H9 (cell line): ENCODE measurements at regions not wholly inside any gene's neighbourhood (a gene's known extent, or its start where the extent isn't known, plus 50 kb on each side); places are given as distances from the start of the nearest gene placed in this dataset.

ENCODE experiments used
- DNase-seq: peaks from one replicate; pipeline ENCODE4 v3.0.0-alpha.2; 2017
- H2AFZ ChIP-seq: one replicate; pipeline ENCODE4 v1.6.1; 2013; ENCODE audit warnings: mild to moderate bottlenecking, low read length, control low read depth, moderate library complexity
- H2AK5ac ChIP-seq: 2 replicates; pipeline ENCODE4 v1.6.1; 2013; ENCODE audit warnings: low read length, control low read depth, mixed read lengths; ENCODE audit not compliant: insufficient read length
- H2BK120ac ChIP-seq: one replicate; pipeline ENCODE4 v1.6.1; 2013; ENCODE audit warnings: low read depth, mild to moderate bottlenecking, low read length, control low read depth, inconsistent platforms; ENCODE audit not compliant: poor library complexity, severe bottlenecking
- H2BK12ac ChIP-seq: 2 replicates; pipeline ENCODE4 v1.6.1; 2013; ENCODE audit warnings: low read length, control low read depth, mixed read lengths, low read depth; ENCODE audit not compliant: insufficient read length
- H2BK15ac ChIP-seq: 2 replicates; pipeline ENCODE4 v1.6.1; 2013; ENCODE audit warnings: low read depth, low read length, control low read depth
- H2BK20ac ChIP-seq: one replicate; pipeline ENCODE4 v1.6.1; 2013; ENCODE audit warnings: low read depth, mild to moderate bottlenecking, low read length, control low read depth, inconsistent platforms; ENCODE audit not compliant: poor library complexity, severe bottlenecking
- H2BK5ac ChIP-seq: 2 replicates; pipeline ENCODE4 v1.6.1; 2013; ENCODE audit warnings: low read length, control low read depth, mixed read lengths; ENCODE audit not compliant: insufficient read length
- H3K14ac ChIP-seq: 2 replicates; pipeline ENCODE4 v1.6.1; 2013; ENCODE audit warnings: low read length, control low read depth; ENCODE audit not compliant: insufficient read depth
- H3K18ac ChIP-seq: 2 replicates; pipeline ENCODE4 v1.6.1; 2013; ENCODE audit warnings: low read depth, mild to moderate bottlenecking, mixed read lengths, low read length, control low read depth; ENCODE audit not compliant: insufficient read length
- H3K23ac ChIP-seq: 2 replicates; pipeline ENCODE4 v1.6.1; 2013; ENCODE audit warnings: low read length, control low read depth, mixed read lengths, low read depth; ENCODE audit not compliant: insufficient read length
- H3K23me2 ChIP-seq: 2 replicates; pipeline ENCODE4 v1.6.1; 2013; ENCODE audit warnings: low read depth, mild to moderate bottlenecking, mixed read lengths, low read length, control low read depth; ENCODE audit not compliant: insufficient read length, poor library complexity, severe bottlenecking
- H3K27ac ChIP-seq: 2 replicates; pipeline ENCODE4 v1.5.1; 2013; ENCODE audit warnings: low read length, control low read depth, mixed read lengths, low read depth; ENCODE audit not compliant: insufficient read length
- H3K27me3 ChIP-seq: 2 replicates; pipeline ENCODE4 v1.6.1; 2013; ENCODE audit warnings: low read length, control low read depth, inconsistent platforms; ENCODE audit not compliant: insufficient read depth
- H3K4ac ChIP-seq: 2 replicates; pipeline ENCODE4 v1.6.1; 2013; ENCODE audit warnings: low read depth, mild to moderate bottlenecking, control low read depth, inconsistent platforms, low read length, moderate library complexity
- H3K4me1 ChIP-seq: 2 replicates; pipeline ENCODE4 v1.6.1; 2013; ENCODE audit warnings: low read length, control low read depth, inconsistent platforms; ENCODE audit not compliant: insufficient read depth
- H3K4me2 ChIP-seq: 2 replicates; pipeline ENCODE4 v1.6.1; 2013; ENCODE audit warnings: low read length, control low read depth, mixed read lengths; ENCODE audit not compliant: insufficient read length, insufficient read depth
- H3K56ac ChIP-seq: 2 replicates; pipeline ENCODE4 v1.6.1; 2013; ENCODE audit warnings: low read depth, mild to moderate bottlenecking, mixed read lengths, low read length, control low read depth; ENCODE audit not compliant: insufficient read length
- H3K79me1 ChIP-seq: 2 replicates; pipeline ENCODE4 v1.6.1; 2013; ENCODE audit warnings: low read depth, mild to moderate bottlenecking, moderate library complexity, low read length, control low read depth, inconsistent platforms; ENCODE audit not compliant: insufficient read depth, poor library complexity, severe bottlenecking
- H3K79me2 ChIP-seq: 2 replicates; pipeline ENCODE4 v1.6.1; 2013; ENCODE audit warnings: low read length, control low read depth, inconsistent platforms; ENCODE audit not compliant: insufficient read depth
- H3K9ac ChIP-seq: 2 replicates; pipeline ENCODE4 v1.6.1; 2013; ENCODE audit warnings: low read length, control low read depth, mixed read lengths; ENCODE audit not compliant: insufficient read length; ENCODE audit errors: extremely low read depth
- H3K9me3 ChIP-seq: one replicate; pipeline ENCODE4 v1.6.1; 2013; ENCODE audit warnings: low read depth, low read length, inconsistent platforms; ENCODE audit not compliant: control insufficient read depth
- H3T11ph ChIP-seq: one replicate; pipeline ENCODE4 v1.6.1; 2013; ENCODE audit warnings: mild to moderate bottlenecking, low read length, control low read depth, inconsistent platforms
- H4K20me1 ChIP-seq: one replicate; pipeline ENCODE4 v1.6.1; 2013; ENCODE audit not compliant: control insufficient read depth, insufficient read length, insufficient read depth
- H4K5ac ChIP-seq: 2 replicates; pipeline ENCODE4 v1.6.1; 2013; ENCODE audit warnings: low read depth, mild to moderate bottlenecking, mixed read lengths, low read length, control low read depth; ENCODE audit not compliant: insufficient read length
- H4K8ac ChIP-seq: replicated peaks from 2 replicates; pipeline ENCODE4 v1.6.1; 2013; ENCODE audit warnings: low read length, control low read depth, mixed read lengths, low read depth; ENCODE audit not compliant: insufficient read length
- H4K91ac ChIP-seq: 2 replicates; pipeline ENCODE4 v1.6.1; 2013; ENCODE audit warnings: low read depth, mild to moderate bottlenecking, moderate library complexity, mixed read lengths, low read length, control low read depth; ENCODE audit not compliant: insufficient read length
- H3K27ac Mint-ChIP-seq, 3 experiments: 2 replicates in 2 of 3; 3 replicates in 1 of 3; pipeline ENCODE4 v1.8.0; 2020 to 2021; ENCODE audit warnings: mixed read lengths in 3 of 3, mild to moderate bottlenecking in 1 of 3, moderate library complexity in 1 of 3
- H3K27me3 Mint-ChIP-seq: 2 replicates; pipeline ENCODE4 v1.8.0; 2021; ENCODE audit warnings: low read depth, mild to moderate bottlenecking, moderate library complexity, mixed read lengths
- H3K36me3 Mint-ChIP-seq, 3 experiments: 2 replicates in 2 of 3; 3 replicates in 1 of 3; pipeline ENCODE4 v1.8.0; 2020 to 2021; ENCODE audit warnings: low read depth in 3 of 3, mixed read lengths in 3 of 3; ENCODE audit not compliant: insufficient read depth in 1 of 3
- H3K4me1 Mint-ChIP-seq, 2 experiments: 2 replicates each; pipeline ENCODE4 v1.8.0; 2020; ENCODE audit warnings: mixed read lengths in 2 of 2
- H3K4me3 Mint-ChIP-seq, 2 experiments: 2 replicates in 1 of 2; 3 replicates in 1 of 2; pipeline ENCODE4 v1.8.0; 2020 to 2021; ENCODE audit warnings: mild to moderate bottlenecking in 2 of 2, mixed read lengths in 2 of 2, moderate library complexity in 1 of 2
- H3K9me3 Mint-ChIP-seq, 2 experiments: 2 replicates in 1 of 2; 3 replicates in 1 of 2; pipeline ENCODE4 v1.8.0; 2020; ENCODE audit warnings: mild to moderate bottlenecking in 2 of 2, mixed read lengths in 2 of 2, moderate library complexity in 1 of 2
- CTCF ChIP-seq: fragments of 200-600 bp; sonication (generic); conservative IDR thresholded peaks from 3 replicates; pipeline ENCODE4 v1.8.0; 2021; ENCODE audit warnings: antibody characterized with exemption, mild to moderate bottlenecking
- WGBS: extraction: QIAGEN DNeasy Blood & Tissue Kit; methylation state at CpG from one replicate; pipeline ENCODE4 v1.1.7; 2013; ENCODE audit warnings: missing lambda C conversion rate, low lambda C conversion rate, mixed read lengths; ENCODE audit not compliant: insufficient read length; ENCODE audit errors: extremely low coverage; 5-methylcytosine and 5-hydroxymethylcytosine counted together

DNA sequence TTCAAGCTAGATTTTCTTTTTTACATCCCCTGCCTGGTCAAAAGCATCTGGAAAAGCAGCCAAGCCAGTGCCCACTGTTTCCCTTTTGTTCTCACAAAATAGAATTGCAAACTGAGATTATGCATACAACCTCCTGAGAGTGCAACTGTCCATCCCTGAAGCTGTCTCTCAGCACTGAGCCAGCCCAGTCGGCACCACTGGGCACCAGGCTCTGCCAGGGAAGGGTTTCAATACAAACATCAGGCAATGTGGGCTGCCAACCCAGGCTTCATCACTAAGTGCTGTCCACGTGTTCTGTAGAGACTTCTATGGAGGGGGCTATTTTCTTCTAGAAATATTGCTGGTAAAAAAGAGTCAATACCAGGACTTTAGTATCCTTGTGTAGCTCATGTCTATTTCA is 356.3 kb upstream of the TBL1XR1 start:
- H3K27me3 Mint-ChIP-seq: no peaks in the 10 kb centered on the region
- H3K9ac ChIP-seq: no peak overlapping the region
- WGBS: no CpG with 5 or more reads among the region's 2 CpGs
- no peak overlapping the region for H3K27ac ChIP-seq
- H3K9me3 ChIP-seq: no peaks in the 10 kb centered on the region
- TF ChIP-seq CTCF: no peak
- no peak overlapping the region for H2BK20ac ChIP-seq
- no peaks in the 10 kb centered on the region for H3K23me2 ChIP-seq
- H2BK12ac ChIP-seq: no peak overlapping the region
- H2AFZ ChIP-seq: no peak overlapping the region
- no peaks in the 10 kb centered on the region; a peak in 1 of 7 replicates for H3K36me3 Mint-ChIP-seq
- no peak overlapping the region for H3K56ac ChIP-seq
- no peak overlapping the region for H3K27ac Mint-ChIP-seq
- H3K23ac ChIP-seq: no peak overlapping the region
- H3K4me3 Mint-ChIP-seq: no peak overlapping the region
- H3K4me1 Mint-ChIP-seq: peaks cover 35 to 40% of the 10 kb centered on the region in 2 experiments
- no peak overlapping the region for H2BK5ac ChIP-seq
- no peak overlapping the region for H3K4ac ChIP-seq
- H3K9me3 Mint-ChIP-seq: no peaks in the 10 kb centered on the region; a peak in 1 of 5 replicates
- H3T11ph ChIP-seq: no peak overlapping the region
- H4K5ac ChIP-seq: no peak overlapping the region
- no peak overlapping the region for H4K91ac ChIP-seq
- H4K20me1 ChIP-seq: no peaks in the 10 kb centered on the region
- H4K8ac ChIP-seq: no peak overlapping the region
- no peak overlapping the region for H2BK120ac ChIP-seq
- no peaks in the 10 kb centered on the region for H3K79me2 ChIP-seq
- no peak overlapping the region for H3K18ac ChIP-seq
- no peak overlapping the region for H2AK5ac ChIP-seq
- no peaks in the 10 kb centered on the region for H3K79me1 ChIP-seq
- no peak overlapping the region for H3K4me2 ChIP-seq
- H3K27me3 ChIP-seq: no peaks in the 10 kb centered on the region
- no peak for DNase-seq
- H3K4me1 ChIP-seq: peaks cover 5% of the 10 kb centered on the region; the same call in 1 of the 2 replicates
- no peak overlapping the region for H3K14ac ChIP-seq
- no peak overlapping the region for H2BK15ac ChIP-seq
